HCT116 (cell line): ENCODE measurements at regions not wholly inside any gene's neighbourhood (a gene's known extent, or its start where the extent isn't known, plus 50 kb on each side); places are given as distances from the start of the nearest gene placed in this dataset.

Experiments
- ATAC-seq: fragments of 200-7000 bp; cut with Tn5 transposase; 2 replicates; pipeline ENCODE4 v1.9.1; 2020; ENCODE audit warnings: mild to moderate bottlenecking, moderate library complexity
- BruUV-seq: library from RNA; stranded (reverse); fragments of 400-500 nt; replicated peaks from 2 replicates; lab custom pipeline; 2021; lab: Mats Ljungman, UMichigan
- CTCF ChIA-PET: fragments of 300-600 bp; sonication (Branson Sonifier 250); formaldehyde crosslinking; loops from one replicate; lab custom pipeline; 2021; ENCODE audit warnings: antibody characterized with exemption; lab: Charles Lee
- POLR2A ChIA-PET: fragments of 300-600, 350-600 bp; sonication (Branson Sonifier 250); formaldehyde crosslinking; loops from one replicate; lab custom pipeline; 2021; ENCODE audit warnings: antibody characterized with exemption; lab: Charles Lee
- RAD21 ChIA-PET, 2 experiments: fragments of 300-600 bp; sonication (Branson Sonifier 250); formaldehyde crosslinking; loops; one replicate each; lab custom pipeline; 2023; ENCODE audit warnings: low total read pairs in 2 of 2; ENCODE audit not compliant: uncharacterized antibody in 2 of 2, unreplicated experiment in 2 of 2, low non-redundant PET in 1 of 2; lab: Charles Lee
- DNase-seq: peaks from one replicate; pipeline ENCODE4 v3.0.0-alpha.2; 2010; ENCODE audit warnings: low read depth, low spot score
- H2AFZ ChIP-seq: fragments of 200-600 bp; shearing (Covaris generic), sonication (generic); 2 replicates; pipeline ENCODE4 v1.6.1; 2017; ENCODE audit warnings: low read depth, mixed run types, mixed read lengths, antibody characterized with exemption, low read length; ENCODE audit not compliant: poor library complexity, severe bottlenecking
- H3K27ac ChIP-seq: 2 replicates; pipeline ENCODE4 v1.5.1; 2012; ENCODE audit warnings: low read depth, low read length
- H3K27me3 ChIP-seq: fragments of 200-600 bp; sonication (generic); 2 replicates; pipeline ENCODE4 v1.6.1; 2016; ENCODE audit warnings: mixed run types, low read length, mixed read lengths; ENCODE audit not compliant: insufficient read depth
- H3K36me3 ChIP-seq, 2 experiments: fragments of 200-500 bp in 1 of 2; fragments of 200-600 bp in 1 of 2; sonication (Bioruptor generic) in 1 of 2; sonication (generic) in 1 of 2; 2 replicates each; pipeline versions ENCODE4 v1.5.1 to v1.6.1; 2014 to 2016; ENCODE audit warnings: low read length in 2 of 2, inconsistent platforms in 1 of 2, mixed read lengths in 1 of 2, mixed run types in 1 of 2; ENCODE audit not compliant: insufficient read depth in 2 of 2, control insufficient read depth in 1 of 2
- H3K4me1 ChIP-seq, 2 experiments: fragments of 200-600 bp in 1 of 2; sonication (generic) in 1 of 2; 2 replicates each; pipeline versions ENCODE4 v1.5.1 to v1.6.1; 2012 to 2017; ENCODE audit warnings: low read length in 2 of 2, inconsistent platforms in 1 of 2, mild to moderate bottlenecking in 1 of 2, mixed read lengths in 1 of 2, mixed run types in 1 of 2, moderate library complexity in 1 of 2; ENCODE audit not compliant: insufficient read depth in 2 of 2, control insufficient read depth in 1 of 2
- H3K4me2 ChIP-seq: fragments of 200-600 bp; sonication (generic); 2 replicates; pipeline ENCODE4 v1.6.1; 2017; ENCODE audit warnings: mixed run types, low read length, mixed read lengths
- H3K4me3 ChIP-seq, 2 experiments: fragments of 200-600 bp in 1 of 2; sonication (generic) in 1 of 2; replicated peaks in 1 of 2; 2 replicates each; pipeline ENCODE4 v1.5.1; 2011 to 2016; ENCODE audit warnings: low read length in 2 of 2, control low read depth in 1 of 2, low read depth in 1 of 2, mild to moderate bottlenecking in 1 of 2, mixed read lengths in 1 of 2, mixed run types in 1 of 2
- H3K79me2 ChIP-seq: fragments of 200-600 bp; sonication (generic); 2 replicates; pipeline ENCODE4 v1.6.1; 2017; ENCODE audit warnings: mild to moderate bottlenecking, mixed run types, low read length, moderate library complexity, mixed read lengths; ENCODE audit not compliant: insufficient read depth
- H3K9ac ChIP-seq: fragments of 200-600 bp; sonication (generic); 2 replicates; pipeline ENCODE4 v1.6.1; 2016; ENCODE audit warnings: low read length, mixed read lengths
- H3K9me2 ChIP-seq: fragments of 200-600 bp; sonication (generic), shearing (Covaris generic); 2 replicates; pipeline ENCODE4 v1.6.1; 2017; ENCODE audit warnings: mixed run types, mild to moderate bottlenecking, moderate library complexity; ENCODE audit not compliant: insufficient read depth
- H3K9me3 ChIP-seq, 2 experiments: fragments of 200-500 bp in 1 of 2; fragments of 200-600 bp in 1 of 2; sonication (Bioruptor generic) in 1 of 2; sonication (generic) in 1 of 2; 2 replicates each; pipeline ENCODE4 v1.6.1; 2014 to 2017; ENCODE audit warnings: low read length in 2 of 2, mixed read lengths in 2 of 2, inconsistent platforms in 1 of 2, low read depth in 1 of 2, mild to moderate bottlenecking in 1 of 2, mixed run types in 1 of 2, moderate library complexity in 1 of 2; ENCODE audit not compliant: control insufficient read depth in 1 of 2, insufficient read depth in 1 of 2
- H4K20me1 ChIP-seq: fragments of 200-600 bp; sonication (generic), shearing (Covaris generic); 2 replicates; pipeline ENCODE4 v1.6.1; 2017; ENCODE audit warnings: mixed run types, mild to moderate bottlenecking, moderate library complexity; ENCODE audit not compliant: insufficient read depth
- CBX3 ChIP-seq: IDR thresholded peaks from 2 replicates; pipeline ENCODE4 v1.6.1; 2012; ENCODE audit warnings: low read depth
- EGR1 ChIP-seq: IDR thresholded peaks from 2 replicates; pipeline ENCODE4 v1.6.1; 2012; ENCODE audit warnings: low read depth
- EZH2 ChIP-seq: fragments of 200-600 bp; sonication (generic); IDR thresholded peaks from 2 replicates; pipeline ENCODE4 v1.6.1; 2017; ENCODE audit warnings: antibody characterized with exemption, mixed run types
- JUND ChIP-seq: IDR thresholded peaks from 2 replicates; pipeline ENCODE4 v1.6.1; 2012
- RAD21 ChIP-seq: IDR thresholded peaks from 2 replicates; pipeline ENCODE4 v1.6.1; 2012; ENCODE audit warnings: low read depth, mild to moderate bottlenecking
- SP1 ChIP-seq: IDR thresholded peaks from 2 replicates; pipeline ENCODE4 v1.6.1; 2012; ENCODE audit warnings: low read depth
- SRF ChIP-seq: IDR thresholded peaks from 2 replicates; pipeline ENCODE4 v1.6.1; 2012; ENCODE audit warnings: low read depth
- TCF7L2 ChIP-seq: IDR thresholded peaks from 2 replicates; pipeline ENCODE4 v1.7.0; 2011; ENCODE audit warnings: borderline replicate concordance, inconsistent platforms; ENCODE audit not compliant: insufficient read depth, insufficient read length; ENCODE audit errors: extremely low read depth
- ZFX ChIP-seq: fragments of 450-650 bp; IDR thresholded peaks from 2 replicates; pipeline ENCODE4 v1.6.1; 2017
- intact Hi-C: fragments of 100-400 bp; cut with micrococcal nuclease; formaldehyde crosslinking; loops from 2 replicates; pipeline ENCODE4 v1.10.0; 2022
- TF ChIP-seq, protein P1 (sequence below), 3 experiments: fragments of 200-600 bp in 1 of 3; sonication (generic) in 1 of 3; IDR thresholded peaks in 2 of 3; conservative IDR thresholded peaks in 1 of 3; 2 replicates each; pipeline ENCODE4 v1.5.1; 2012 to 2017; ENCODE audit warnings: low read depth in 2 of 3, low read length in 2 of 3, antibody characterized with exemption in 1 of 3, borderline replicate concordance in 1 of 3, control low read depth in 1 of 3, mild to moderate bottlenecking in 1 of 3, mixed read lengths in 1 of 3, mixed run types in 1 of 3, moderate library complexity in 1 of 3; ENCODE audit not compliant: insufficient read depth in 1 of 3
- TF ChIP-seq, protein P2 (sequence below): IDR thresholded peaks from 2 replicates; pipeline ENCODE4 v1.6.1; 2012
- TF ChIP-seq, protein P3 (sequence below): IDR thresholded peaks from 2 replicates; pipeline ENCODE4 v1.6.1; 2012

GRCh38 chr15:39443659-39444219 is 137.1 kb upstream of the THBS1 start (continued):
- TF ChIP-seq, protein P1, sequence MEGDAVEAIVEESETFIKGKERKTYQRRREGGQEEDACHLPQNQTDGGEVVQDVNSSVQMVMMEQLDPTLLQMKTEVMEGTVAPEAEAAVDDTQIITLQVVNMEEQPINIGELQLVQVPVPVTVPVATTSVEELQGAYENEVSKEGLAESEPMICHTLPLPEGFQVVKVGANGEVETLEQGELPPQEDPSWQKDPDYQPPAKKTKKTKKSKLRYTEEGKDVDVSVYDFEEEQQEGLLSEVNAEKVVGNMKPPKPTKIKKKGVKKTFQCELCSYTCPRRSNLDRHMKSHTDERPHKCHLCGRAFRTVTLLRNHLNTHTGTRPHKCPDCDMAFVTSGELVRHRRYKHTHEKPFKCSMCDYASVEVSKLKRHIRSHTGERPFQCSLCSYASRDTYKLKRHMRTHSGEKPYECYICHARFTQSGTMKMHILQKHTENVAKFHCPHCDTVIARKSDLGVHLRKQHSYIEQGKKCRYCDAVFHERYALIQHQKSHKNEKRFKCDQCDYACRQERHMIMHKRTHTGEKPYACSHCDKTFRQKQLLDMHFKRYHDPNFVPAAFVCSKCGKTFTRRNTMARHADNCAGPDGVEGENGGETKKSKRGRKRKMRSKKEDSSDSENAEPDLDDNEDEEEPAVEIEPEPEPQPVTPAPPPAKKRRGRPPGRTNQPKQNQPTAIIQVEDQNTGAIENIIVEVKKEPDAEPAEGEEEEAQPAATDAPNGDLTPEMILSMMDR (IDR thresholded peaks at IDR 0.05 in 2 of 3, conservative IDR thresholded peaks at IDR 0.05 in 1 of 3; ENCODE audit: borderline replicate concordance in 1 of 3, insufficient read depth in 1 of 3, low read depth in 2 of 3, low read length in 2 of 3): no peak
- TF ChIP-seq EZH2: no peak
- TF ChIP-seq SP1: no peak
- no peak for TF ChIP-seq EGR1
- TF ChIP-seq CBX3: no peak
- no peak for TF ChIP-seq JUND
- TF ChIP-seq TCF7L2: no peak
- TF ChIP-seq, protein P2, sequence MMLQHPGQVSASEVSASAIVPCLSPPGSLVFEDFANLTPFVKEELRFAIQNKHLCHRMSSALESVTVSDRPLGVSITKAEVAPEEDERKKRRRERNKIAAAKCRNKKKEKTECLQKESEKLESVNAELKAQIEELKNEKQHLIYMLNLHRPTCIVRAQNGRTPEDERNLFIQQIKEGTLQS: no peak
- TF ChIP-seq, protein P3, sequence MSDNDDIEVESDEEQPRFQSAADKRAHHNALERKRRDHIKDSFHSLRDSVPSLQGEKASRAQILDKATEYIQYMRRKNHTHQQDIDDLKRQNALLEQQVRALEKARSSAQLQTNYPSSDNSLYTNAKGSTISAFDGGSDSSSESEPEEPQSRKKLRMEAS: no peak
- no peak for TF ChIP-seq ZFX
- TF ChIP-seq RAD21: no peak

DNA sequence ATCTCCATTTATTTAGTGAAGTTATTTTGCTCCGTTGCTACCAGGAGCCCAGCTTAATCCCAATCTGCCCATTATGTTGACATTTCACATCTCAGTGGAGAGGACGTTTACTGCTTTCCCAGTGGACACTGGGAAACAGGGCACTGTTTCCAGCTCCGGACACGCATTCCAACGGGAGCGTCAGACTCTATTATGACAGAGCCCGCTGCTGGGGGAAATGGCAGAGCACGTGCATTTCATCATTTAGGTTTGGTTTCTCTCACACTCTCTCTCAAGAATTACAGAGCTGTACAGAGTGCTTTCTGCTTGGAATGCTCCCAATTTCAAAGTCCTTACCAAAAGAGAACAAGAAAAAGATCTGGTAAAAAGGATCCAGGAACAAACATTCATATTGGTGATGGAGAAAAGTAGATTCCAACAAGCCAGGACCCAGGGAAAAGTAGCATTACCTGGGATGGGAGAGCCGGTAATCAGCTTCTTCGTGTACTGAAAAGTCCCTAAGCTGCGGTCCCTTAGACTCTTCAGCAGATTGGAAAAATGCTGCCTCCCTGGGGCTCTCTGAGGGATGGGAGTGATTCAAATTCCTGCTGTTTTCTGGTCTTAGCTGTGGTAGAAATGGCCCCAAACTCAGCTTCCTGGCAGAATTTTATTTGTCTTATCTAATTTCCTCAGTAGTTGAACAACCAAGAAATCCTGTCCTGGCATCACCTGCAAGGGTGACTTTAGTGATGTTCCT is 136.0 kb upstream of the THBS1 start:
- H3K4me2 ChIP-seq: no peak overlapping the region
- CTCF ChIA-PET: no interaction called here
- no peaks in the 10 kb centered on the region for H3K36me3 ChIP-seq
- no peaks in the 10 kb centered on the region for H3K9me2 ChIP-seq
- no peaks in the 10 kb centered on the region for H3K79me2 ChIP-seq
- H3K27me3 ChIP-seq: no peaks in the 10 kb centered on the region
- intact Hi-C loops: loop anchor here (5.0 kb wide), 1 partner anchor 132 kb away; no protein-coding TSS in a partner anchor
- no peaks in the 10 kb centered on the region for H3K9me3 ChIP-seq
- no peak overlapping the region for H3K9ac ChIP-seq
- no peak for TF ChIP-seq SP1
- no peak for TF ChIP-seq EZH2
- no peak for TF ChIP-seq RAD21
- no peak for TF ChIP-seq SRF
- no peak for TF ChIP-seq ZFX
- TF ChIP-seq, all 23 proteins: peak for 0
- H4K20me1 ChIP-seq: no peaks in the 10 kb centered on the region
- H3K27ac ChIP-seq: no peak overlapping the region
- ATAC-seq (no peak), DNase-seq (no peak)
- H3K4me3 ChIP-seq: no peak overlapping the region
- ChIA-PET POLR2A (no interaction called here), RAD21 (no interaction called here)
- BruUV-seq: no TSS peak
- H2AFZ ChIP-seq: no peak overlapping the region
- H3K4me1 ChIP-seq: no peaks in the 10 kb centered on the region
